Right ventricle myocardium inferior (tissue), 1 donor: ENCODE measurements at regions not wholly inside any gene's neighbourhood (a gene's known extent, or its start where the extent isn't known, plus 50 kb on each side); places are given as distances from the start of the nearest gene placed in this dataset.
"Not testable (repeated sequence)": the region's sequence is repeated elsewhere in the genome, so short reads cannot be mapped to it uniquely, and the experiment has no call there.

Experiments
- ATAC-seq: fragments of 200-7000 bp; cut with Tn5 transposase; one replicate; pipeline ENCODE4 v1.9.1; 2020; ENCODE audit warnings: mild to moderate bottlenecking, moderate library complexity
- DNase-seq: peaks from one replicate; pipeline ENCODE4 v3.0.0; 2021; ENCODE audit errors: missing footprints
- intact Hi-C: fragments of 100-400 bp; cut with DNase I; formaldehyde crosslinking; loops from one replicate; pipeline ENCODE4 v1.11.0; 2022
- donor health status: DM: no; HTN: yes; CAD: no; lungs with severe emphysema.

- ATAC-seq (no peak), DNase-seq (no peak)
- intact Hi-C loops: no loop called here
These were observed 74.1 kb downstream of the SLC35B3 start for GRCh38 chr6:8361259-8361658.

DNA sequence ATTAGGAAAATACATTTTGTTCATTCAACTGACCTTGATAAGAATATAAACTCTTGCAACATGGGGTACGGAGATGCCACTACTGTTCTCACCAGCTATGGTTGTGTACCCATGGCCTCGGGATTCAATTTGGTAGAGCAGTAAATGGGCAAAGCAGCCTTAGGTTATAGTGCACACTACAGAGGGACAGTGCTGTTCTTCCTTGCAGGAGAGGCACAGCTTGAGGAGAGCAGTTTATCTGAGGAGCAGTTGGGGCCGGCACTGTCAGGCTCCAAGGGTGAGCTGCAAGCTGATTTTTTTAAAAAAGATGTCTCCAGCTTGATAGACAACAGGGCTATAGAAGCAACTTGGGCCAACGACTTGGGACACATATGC, 82.4 kb downstream of the SLC35B3 start:
- DNase-seq (no peak), ATAC-seq (no peak)
- intact Hi-C loops: no loop called here

DNA sequence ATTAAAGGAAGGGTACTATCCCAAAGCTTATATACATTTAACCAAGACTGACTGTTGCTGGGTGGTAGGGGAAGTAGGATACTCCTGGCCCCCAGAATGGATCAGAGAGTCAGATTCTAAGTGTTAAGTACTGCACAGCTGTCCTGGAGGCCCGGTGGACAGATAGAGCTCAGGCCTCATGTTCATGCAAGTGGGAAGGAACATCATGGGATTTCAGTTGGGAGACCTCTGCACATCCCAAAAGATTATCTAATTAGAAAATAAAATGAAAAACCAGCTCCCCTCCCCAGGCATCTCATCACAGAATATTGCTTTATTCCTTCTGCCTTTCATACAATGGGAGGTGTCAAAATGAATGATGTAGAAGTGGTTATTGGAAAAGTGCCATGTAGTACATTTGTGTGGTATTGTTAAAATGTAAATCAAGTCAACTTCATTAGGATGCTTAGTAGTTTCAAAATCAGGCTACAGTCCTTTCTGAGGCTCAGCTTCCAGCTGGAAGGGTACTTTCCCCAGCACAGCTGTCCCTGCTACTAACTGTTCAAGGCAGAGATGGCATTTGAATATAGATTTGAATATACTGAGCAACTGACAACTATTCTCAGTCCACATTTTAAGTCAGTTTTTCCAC, 82.9 kb downstream of the SLC35B3 start:
- no peak for ATAC-seq
- no peak for DNase-seq
- intact Hi-C loops: no loop called here

GRCh38 chr6:8343600-8343999, 91.7 kb downstream of the SLC35B3 start:
- intact Hi-C loops: no loop called here
- ATAC-seq (no peak), DNase-seq (no peak)

GRCh38 chr6:8342241-8342819, 93.0 kb downstream of the SLC35B3 start:
- intact Hi-C loops: no loop called here
- no peak for ATAC-seq

GRCh38 chr6:8337147-8337546, 98.2 kb downstream of the SLC35B3 start:
- intact Hi-C loops: no loop called here
- DNase-seq (no peak), ATAC-seq (no peak)

More at GRCh38 chr6:8342241-8342819, 93.0 kb downstream of the SLC35B3 start:
- no peak for DNase-seq

GRCh38 chr6:8336406-8337057, 98.8 kb downstream of the SLC35B3 start:
- intact Hi-C loops: no loop called here

DNA sequence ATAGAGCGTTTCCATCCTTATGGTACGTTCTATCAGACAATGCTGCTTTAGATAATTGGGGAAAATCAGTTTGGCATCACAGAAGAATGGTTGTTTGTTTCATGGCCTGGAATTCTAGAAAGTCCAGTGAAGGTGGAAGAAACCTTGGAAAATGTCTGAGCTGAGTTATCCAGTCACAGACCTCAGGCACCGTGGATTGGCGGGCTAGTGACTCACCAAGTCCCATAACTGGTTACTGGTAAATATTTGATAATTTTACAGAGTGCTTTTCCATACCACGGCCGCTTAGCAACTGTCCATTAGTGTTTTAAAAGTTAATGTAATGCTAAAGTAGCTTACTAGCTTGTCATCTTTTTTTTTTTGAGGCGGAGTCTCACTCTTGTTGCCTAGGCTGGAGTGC, 99.4 kb downstream of the SLC35B3 start:
- intact Hi-C loops: no loop called here
- no peak for DNase-seq
- ATAC-seq: no peak

More at GRCh38 chr6:8336406-8337057, 98.8 kb downstream of the SLC35B3 start:
- ATAC-seq: no peak
- no peak for DNase-seq

GRCh38 chr6:8335381-8335780, 100.0 kb downstream of the SLC35B3 start:
- no peak for DNase-seq
- ATAC-seq: no peak
- intact Hi-C loops: no loop called here

DNA sequence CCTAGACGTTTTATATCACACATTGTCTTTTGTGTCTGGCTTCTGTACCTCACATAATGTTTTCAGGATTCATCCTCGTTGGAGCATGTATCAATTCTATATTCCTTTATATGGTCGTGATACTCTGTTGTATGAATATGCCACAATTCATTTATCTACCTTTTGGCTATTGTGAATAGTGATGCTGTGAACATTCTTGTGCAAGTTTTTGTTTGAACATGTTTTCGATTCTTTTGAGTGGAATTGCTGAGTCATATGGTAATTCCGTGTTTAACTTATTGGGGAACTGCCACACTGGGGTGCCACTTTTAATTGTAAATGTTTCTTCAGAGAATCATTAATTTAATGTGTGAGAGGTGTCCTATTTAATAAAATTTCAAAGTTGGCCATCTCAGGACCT, 101.2 kb downstream of the SLC35B3 start:
- DNase-seq (no peak), ATAC-seq (no peak)
- intact Hi-C loops: loop anchor here (5.0 kb wide), 1 partner anchor 708 kb away; no protein-coding TSS in a partner anchor

DNA sequence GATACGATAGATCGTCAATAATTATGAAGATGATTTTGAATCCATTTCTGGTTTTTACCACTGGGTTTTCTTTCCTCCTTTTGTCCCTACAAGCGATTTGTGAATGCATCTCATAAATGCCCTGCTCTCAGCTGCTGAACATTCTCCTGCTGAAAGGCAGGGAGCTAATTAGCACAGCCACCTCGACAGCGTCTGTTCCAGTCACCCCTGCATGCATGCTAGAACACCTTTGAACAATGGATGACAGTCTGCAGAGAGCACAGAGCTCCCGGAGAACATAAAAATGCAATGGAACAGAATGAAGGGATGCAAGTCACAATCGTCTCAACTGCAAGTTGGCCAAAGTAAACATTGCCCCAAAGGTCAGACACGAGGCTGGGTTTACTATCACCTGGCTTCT, 105.8 kb downstream of the SLC35B3 start:
- no peak for DNase-seq
- ATAC-seq: no peak
- intact Hi-C loops: no loop called here

DNA sequence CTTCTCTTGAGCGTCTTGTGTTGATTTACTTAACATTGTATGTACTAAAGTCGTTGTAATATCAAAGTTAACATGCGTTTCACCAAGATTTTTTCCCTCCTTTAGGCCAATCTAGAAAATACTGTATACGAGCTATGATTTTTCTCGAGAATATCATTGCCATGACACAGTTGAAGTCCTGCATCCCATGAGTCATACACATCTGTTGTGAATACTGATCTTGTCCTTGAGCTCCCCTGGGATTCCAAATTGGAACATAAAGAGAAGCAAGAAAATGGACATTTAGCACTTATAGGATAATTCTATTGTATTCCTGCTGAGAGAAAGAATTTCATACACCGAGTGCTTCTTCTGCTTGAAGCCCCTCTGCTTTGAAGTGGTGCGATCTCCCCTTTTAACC, 109.6 kb downstream of the SLC35B3 start:
- ATAC-seq (no peak), DNase-seq (no peak)

DNA sequence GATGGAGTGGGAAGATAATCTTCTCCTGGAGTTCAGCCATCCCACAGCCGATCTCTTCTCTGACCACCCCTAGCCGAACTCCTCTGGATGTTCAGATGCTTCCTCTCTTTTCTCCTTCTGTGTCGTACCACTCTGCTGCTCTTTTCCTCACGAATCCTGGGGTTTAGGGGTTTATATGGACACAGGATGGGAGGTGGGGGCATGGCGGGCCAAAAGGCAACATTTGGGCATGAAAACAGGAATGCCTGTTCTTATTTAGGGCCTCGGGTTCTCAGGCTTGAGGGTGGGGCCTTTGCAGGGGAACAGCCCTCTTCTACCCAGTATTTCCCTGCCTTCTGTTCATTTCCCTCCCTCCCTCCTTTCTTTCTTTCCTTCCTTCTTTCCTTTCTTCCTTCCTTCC, 112.7 kb downstream of the SLC35B3 start:
- no peak for ATAC-seq
- intact Hi-C loops: no loop called here
- DNase-seq: no peak

More for the DNA sequence above, 109.6 kb downstream of the SLC35B3 start:
- intact Hi-C loops: no loop called here

DNA sequence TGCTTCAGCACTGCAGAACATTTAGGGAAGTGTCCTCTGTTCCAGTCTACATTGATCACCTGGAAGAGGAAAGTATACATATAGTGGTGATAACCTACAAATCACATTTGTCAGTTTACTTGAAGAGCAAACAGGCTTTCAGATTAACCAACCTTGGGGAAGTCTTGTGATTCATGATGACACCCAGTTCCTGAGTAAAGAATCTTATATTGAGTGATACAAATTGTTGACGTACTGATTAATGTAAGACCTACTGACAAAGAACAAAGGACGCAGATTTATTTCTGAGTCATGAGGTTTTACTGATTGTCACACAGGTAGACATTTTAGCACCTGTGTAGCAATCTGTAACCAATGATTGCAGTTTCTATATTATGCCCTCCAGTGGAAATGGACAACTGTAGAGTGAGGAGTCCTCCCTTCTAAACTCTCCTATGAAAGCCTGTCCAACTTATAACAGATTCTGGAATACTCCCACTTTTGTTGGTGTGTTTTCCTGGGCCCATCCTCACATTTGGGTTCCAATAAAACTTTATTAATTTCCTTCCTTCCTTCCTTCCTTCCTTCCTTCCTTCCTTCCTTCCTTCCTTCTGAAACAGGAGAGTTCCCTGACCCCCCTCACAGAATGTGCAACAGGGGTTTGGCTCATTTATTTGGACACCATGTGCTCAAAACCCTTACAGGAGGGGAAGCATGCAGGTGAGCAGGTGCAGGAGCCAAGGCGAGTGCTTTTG, 113.5 kb downstream of the SLC35B3 start:
- ATAC-seq (no peak), DNase-seq (no peak)
- intact Hi-C loops: no loop called here

GRCh38 chr6:8315154-8315553, 120.2 kb downstream of the SLC35B3 start:
- DNase-seq (no peak), ATAC-seq (no peak)
- intact Hi-C loops: no loop called here

DNA sequence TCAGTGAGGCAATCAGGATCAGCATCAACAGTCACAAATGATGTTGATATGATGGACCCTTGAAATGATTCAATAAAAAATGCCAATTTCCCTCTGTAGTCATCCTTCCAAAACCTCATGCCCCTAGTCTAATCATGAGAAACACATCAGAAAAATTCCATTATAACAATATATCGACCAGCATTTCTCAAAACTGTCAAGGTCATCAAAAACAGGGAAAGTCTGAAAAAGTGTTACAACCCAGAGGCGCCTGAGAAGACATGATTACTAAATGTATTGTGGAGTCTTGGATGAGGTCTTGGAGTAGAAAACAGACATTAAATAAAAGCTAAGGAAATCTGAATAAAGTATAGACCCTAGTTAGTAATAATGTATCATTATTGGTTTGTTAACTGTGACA, 133.8 kb downstream of the SLC35B3 start:
- DNase-seq: no peak
- intact Hi-C loops: no loop called here
- no peak for ATAC-seq

- ATAC-seq (no peak), DNase-seq (no peak)
- intact Hi-C loops: no loop called here
These were observed 136.3 kb downstream of the SLC35B3 start for GRCh38 chr6:8299034-8299433.

GRCh38 chr6:8282946-8283345, 152.4 kb downstream of the SLC35B3 start:
- intact Hi-C loops, DNase-seq, ATAC-seq: not testable (repeated sequence)

DNA sequence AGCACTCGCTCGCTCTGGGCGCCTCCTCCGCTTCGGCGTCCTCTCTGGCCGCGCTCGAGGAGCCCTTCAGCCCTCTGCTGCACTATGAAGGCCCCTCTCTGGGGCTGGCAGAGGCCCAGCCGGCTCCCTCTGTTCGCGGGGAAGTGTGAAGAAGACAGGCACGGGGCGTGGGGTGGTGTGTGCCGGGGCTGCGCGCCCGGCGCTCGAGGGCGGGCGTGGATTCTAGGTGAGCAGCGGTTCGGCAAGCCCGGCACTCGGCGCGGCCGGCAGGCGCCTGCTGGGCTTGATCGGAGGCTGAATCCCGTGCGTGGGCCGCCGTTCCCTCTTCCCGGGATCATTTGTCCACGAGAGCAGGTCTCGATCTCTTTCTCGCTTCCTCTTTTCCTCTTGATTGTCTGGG, 153.0 kb downstream of the SLC35B3 start:
- no peak for ATAC-seq
- DNase-seq: no peak
- intact Hi-C loops: no loop called here
